NT2/D1 (cell line): ENCODE measurements at regions not wholly inside any gene's neighbourhood (a gene's known extent, or its start where the extent isn't known, plus 50 kb on each side); places are given as distances from the start of the nearest gene placed in this dataset.

Experiments
- SUZ12 ChIP-seq: IDR thresholded peaks from 2 replicates; pipeline ENCODE4 v1.6.1; 2011; ENCODE audit not compliant: insufficient read length, insufficient read depth; ENCODE audit errors: extremely low read depth
- YY1 ChIP-seq: IDR thresholded peaks from 2 replicates; pipeline ENCODE4 v1.6.1; 2011; ENCODE audit not compliant: insufficient read length, insufficient read depth

DNA sequence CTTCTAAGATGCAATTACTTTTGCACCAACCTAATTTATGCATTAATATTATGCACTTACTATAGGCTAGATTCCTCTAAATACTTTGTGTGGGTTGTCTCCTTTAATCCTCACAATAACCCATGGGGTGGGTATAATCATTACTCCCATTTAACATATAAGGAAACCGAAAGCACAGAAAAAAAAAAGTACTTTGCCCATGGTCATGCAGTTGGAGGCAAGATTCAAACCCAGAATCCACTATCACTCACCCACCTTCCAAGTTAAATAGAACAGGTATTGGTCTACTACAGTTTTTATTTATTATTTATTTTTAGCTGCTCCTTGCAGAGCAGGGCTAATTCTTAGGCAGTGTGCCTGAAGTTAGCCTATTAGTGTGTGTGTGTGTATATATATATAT is 76.6 kb upstream of the FZD7 start:
- TF ChIP-seq SUZ12 (no peak), YY1 (no peak)
